Type B pancreatic cell (in vitro differentiated cells): ENCODE measurements at regions not wholly inside any gene's neighbourhood (a gene's known extent, or its start where the extent isn't known, plus 50 kb on each side); places are given as distances from the start of the nearest gene placed in this dataset.
A peak's percentile ranks its signal among the peaks of the same experiment; 100 is the strongest.

Experiments used
- DNase-seq: peaks from one replicate; pipeline ENCODE4 v3.0.0; 2021; ENCODE audit warnings: mixed read lengths; ENCODE audit not compliant: unreplicated experiment; ENCODE audit errors: extremely low spot score
- H3K27ac Mint-ChIP-seq: 2 replicates; pipeline ENCODE4 v1.8.0; 2021; ENCODE audit warnings: mild to moderate bottlenecking, mixed read lengths
- H3K27me3 Mint-ChIP-seq: 2 replicates; pipeline ENCODE4 v1.8.0; 2021; ENCODE audit warnings: mixed read lengths
- H3K36me3 Mint-ChIP-seq: 2 replicates; pipeline ENCODE4 v1.8.0; 2021; ENCODE audit warnings: mixed read lengths
- H3K4me1 Mint-ChIP-seq: one replicate; pipeline ENCODE4 v1.8.0; 2021; ENCODE audit warnings: mixed read lengths; ENCODE audit not compliant: unreplicated experiment
- H3K4me3 Mint-ChIP-seq: 2 replicates; pipeline ENCODE4 v1.8.0; 2021; ENCODE audit warnings: mild to moderate bottlenecking, mixed read lengths
- H3K9me3 Mint-ChIP-seq: 2 replicates; pipeline ENCODE4 v1.8.0; 2021; ENCODE audit warnings: mixed read lengths
- TF ChIP-seq, protein P1 (sequence below): fragments of 200-600 bp; sonication (generic); conservative IDR thresholded peaks from 2 replicates; pipeline ENCODE4 v1.5.0; 2021; ENCODE audit warnings: antibody characterized with exemption, mild to moderate bottlenecking

DNA sequence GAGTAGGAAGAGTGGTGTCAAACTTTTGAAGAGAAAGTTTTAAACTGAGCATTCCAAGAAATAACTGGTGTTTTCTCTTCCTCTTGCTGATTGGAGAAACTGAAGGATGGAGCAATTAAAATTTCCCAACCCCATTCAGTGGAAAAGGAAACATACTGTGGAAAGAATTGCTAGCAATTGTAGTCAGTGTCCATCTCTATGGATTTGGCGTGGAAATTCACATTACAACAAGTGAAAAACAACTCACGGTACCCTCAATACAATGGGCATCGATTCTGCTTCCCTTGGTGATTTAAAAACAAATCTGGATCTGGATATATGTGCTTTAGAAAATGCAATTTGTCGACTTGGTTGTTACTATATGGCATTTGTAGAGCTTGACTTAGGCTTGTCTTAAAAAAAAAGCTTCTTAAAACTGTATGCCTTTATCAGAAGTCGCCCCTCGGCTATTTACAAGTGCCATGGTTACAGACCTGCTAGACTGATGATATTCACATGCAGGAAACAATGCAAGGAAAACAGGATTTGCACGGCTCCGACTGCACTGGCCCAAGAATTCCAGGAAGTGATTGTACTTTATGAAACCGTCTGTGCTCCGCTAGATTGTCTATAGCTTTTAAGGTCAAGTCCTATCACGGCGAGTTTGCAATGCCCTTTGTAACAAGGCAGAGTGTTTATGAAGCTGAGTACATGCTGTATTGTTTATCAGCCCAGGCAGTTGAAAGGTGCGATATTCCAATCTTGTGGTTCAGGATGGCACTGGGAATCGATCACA lies 131.7 kb upstream of the PHACTR1 start:
- H3K27me3 Mint-ChIP-seq = no peaks in the 10 kb centered on the region
- H3K9me3 Mint-ChIP-seq = peaks cover 5% of the 10 kb centered on the region
- no peak for DNase-seq
- TF ChIP-seq, protein P1, sequence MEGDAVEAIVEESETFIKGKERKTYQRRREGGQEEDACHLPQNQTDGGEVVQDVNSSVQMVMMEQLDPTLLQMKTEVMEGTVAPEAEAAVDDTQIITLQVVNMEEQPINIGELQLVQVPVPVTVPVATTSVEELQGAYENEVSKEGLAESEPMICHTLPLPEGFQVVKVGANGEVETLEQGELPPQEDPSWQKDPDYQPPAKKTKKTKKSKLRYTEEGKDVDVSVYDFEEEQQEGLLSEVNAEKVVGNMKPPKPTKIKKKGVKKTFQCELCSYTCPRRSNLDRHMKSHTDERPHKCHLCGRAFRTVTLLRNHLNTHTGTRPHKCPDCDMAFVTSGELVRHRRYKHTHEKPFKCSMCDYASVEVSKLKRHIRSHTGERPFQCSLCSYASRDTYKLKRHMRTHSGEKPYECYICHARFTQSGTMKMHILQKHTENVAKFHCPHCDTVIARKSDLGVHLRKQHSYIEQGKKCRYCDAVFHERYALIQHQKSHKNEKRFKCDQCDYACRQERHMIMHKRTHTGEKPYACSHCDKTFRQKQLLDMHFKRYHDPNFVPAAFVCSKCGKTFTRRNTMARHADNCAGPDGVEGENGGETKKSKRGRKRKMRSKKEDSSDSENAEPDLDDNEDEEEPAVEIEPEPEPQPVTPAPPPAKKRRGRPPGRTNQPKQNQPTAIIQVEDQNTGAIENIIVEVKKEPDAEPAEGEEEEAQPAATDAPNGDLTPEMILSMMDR = no peak
- peak overlapping the region; percentile 23 for H3K4me3 Mint-ChIP-seq
- H3K36me3 Mint-ChIP-seq = no peaks in the 10 kb centered on the region
- peaks cover 16% of the 10 kb centered on the region for H3K4me1 Mint-ChIP-seq
- H3K27ac Mint-ChIP-seq = peak overlapping the region; percentile 48

DNA sequence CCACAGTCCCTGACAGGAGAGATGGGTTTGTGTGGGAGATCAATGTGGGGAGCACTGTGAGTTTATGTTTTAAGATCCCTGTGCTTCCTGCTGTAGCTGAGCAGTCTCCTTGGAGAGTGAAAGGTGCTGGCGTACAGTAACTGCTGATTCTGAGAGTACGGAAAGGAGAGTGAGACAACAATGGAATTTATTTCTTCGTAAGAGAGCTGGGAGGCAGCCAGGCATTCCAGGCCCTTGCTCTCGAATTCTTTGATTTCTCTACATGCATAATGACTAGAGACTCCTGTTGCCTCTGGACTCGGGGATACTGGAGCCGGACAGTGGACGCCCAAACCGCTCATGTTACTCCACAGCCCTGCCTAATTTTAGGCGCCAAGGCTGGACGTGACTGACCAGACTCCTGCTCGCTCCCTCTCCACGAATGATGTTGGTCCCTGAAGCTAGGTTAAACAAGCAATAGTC lies 131.0 kb upstream of the PHACTR1 start:
- Mint-ChIP-seq H3K27ac (peak overlapping the region; percentile 48), H3K9me3 (peaks cover 5% of the 10 kb centered on the region), H3K27me3 (no peaks in the 10 kb centered on the region), H3K36me3 (no peaks in the 10 kb centered on the region), H3K4me3 (peak overlapping the region; percentile 23), H3K4me1 (peaks cover 16% of the 10 kb centered on the region)
- TF ChIP-seq, protein P1 = no peak
- no peak for DNase-seq

- Mint-ChIP-seq H3K27me3 (no peaks in the 10 kb centered on the region), H3K9me3 (peaks cover 5% of the 10 kb centered on the region), H3K4me1 (peaks cover 16% of the 10 kb centered on the region), H3K27ac (no peak overlapping the region), H3K4me3 (no peak overlapping the region), H3K36me3 (no peaks in the 10 kb centered on the region)
- TF ChIP-seq, protein P1 = no peak
- DNase-seq = no peak
Measured at GRCh38 chr6:12586721-12587480, 129.7 kb upstream of the PHACTR1 start.

DNA sequence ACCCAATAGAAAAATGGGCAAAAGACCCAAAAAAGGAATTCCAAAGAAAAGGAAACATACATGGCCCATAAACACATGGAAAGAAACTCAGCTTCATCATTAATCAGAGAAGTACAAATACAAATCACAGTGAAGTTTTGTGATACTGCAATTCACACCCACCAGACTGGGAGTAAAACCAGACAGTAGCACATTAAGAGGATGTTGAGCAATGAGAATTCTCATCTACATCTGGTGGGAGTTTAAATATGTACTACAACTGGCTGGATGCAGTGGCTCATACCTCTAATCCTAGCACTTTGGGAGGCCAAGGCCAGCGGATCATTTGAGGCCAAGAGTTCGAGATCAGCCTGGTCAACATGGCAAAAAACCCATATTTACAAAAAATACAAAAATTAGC lies 125.7 kb upstream of the PHACTR1 start:
- peaks cover 14% of the 10 kb centered on the region for H3K4me1 Mint-ChIP-seq
- no peak overlapping the region for H3K27ac Mint-ChIP-seq
- H3K9me3 Mint-ChIP-seq = no peaks in the 10 kb centered on the region
- no peak for DNase-seq
- TF ChIP-seq, protein P1 = no peak
- H3K36me3 Mint-ChIP-seq = no peaks in the 10 kb centered on the region
- H3K27me3 Mint-ChIP-seq = no peaks in the 10 kb centered on the region
- no peak overlapping the region for H3K4me3 Mint-ChIP-seq

- Mint-ChIP-seq H3K27me3 (no peaks in the 10 kb centered on the region), H3K9me3 (no peaks in the 10 kb centered on the region), H3K4me3 (no peak overlapping the region), H3K36me3 (no peaks in the 10 kb centered on the region), H3K27ac (no peak overlapping the region), H3K4me1 (peaks cover 14% of the 10 kb centered on the region)
- TF ChIP-seq, protein P1 = no peak
- DNase-seq = no peak
Measured at GRCh38 chr6:12592634-12593033, 123.9 kb upstream of the PHACTR1 start.
